ENCODE measurements at regions not wholly inside any gene's neighbourhood (a gene's known extent, or its start where the extent isn't known, plus 50 kb on each side); places are given as distances from the start of the nearest gene placed in this dataset.
"Not testable (repeated sequence)": the region's sequence is repeated elsewhere in the genome, so short reads cannot be mapped to it uniquely, and the experiment has no call there.

- TF ChIP-seq ZNF280C (tag by site-specific recombination; IDR thresholded peaks at IDR 0.05); ZNF791 (tag by site-specific recombination; IDR thresholded peaks at IDR 0.05); ZXDB (tag by site-specific recombination; IDR thresholded peaks at IDR 0.05); PATZ1 (tag by site-specific recombination; IDR thresholded peaks at IDR 0.05); ZBTB6 (tag by site-specific recombination; IDR thresholded peaks at IDR 0.05); ZNF274 (IDR thresholded peaks at IDR 0.05; ENCODE audit: low read length); ZNF274 (tag by site-specific recombination; IDR thresholded peaks at IDR 0.05; ENCODE audit: borderline replicate concordance); CTCF (tag by site-specific recombination; IDR thresholded peaks at IDR 0.05): not testable (repeated sequence)
Observed at GRCh38 chr5:67837225-67837624, 378.3 kb upstream of the PIK3R1 start.

Measured in HEK293 (cell line).